GM12873 (cell line): ENCODE measurements at regions not wholly inside any gene's neighbourhood (a gene's known extent, or its start where the extent isn't known, plus 50 kb on each side); places are given as distances from the start of the nearest gene placed in this dataset.

ENCODE experiments used
- TF ChIP-seq, protein P1 (sequence below): IDR thresholded peaks from 2 replicates; pipeline ENCODE4 v1.5.1; 2012; ENCODE audit warnings: low read depth, mild to moderate bottlenecking, moderate library complexity, low read length, control low read depth; ENCODE audit not compliant: insufficient read depth; ENCODE audit errors: missing control alignments

DNA sequence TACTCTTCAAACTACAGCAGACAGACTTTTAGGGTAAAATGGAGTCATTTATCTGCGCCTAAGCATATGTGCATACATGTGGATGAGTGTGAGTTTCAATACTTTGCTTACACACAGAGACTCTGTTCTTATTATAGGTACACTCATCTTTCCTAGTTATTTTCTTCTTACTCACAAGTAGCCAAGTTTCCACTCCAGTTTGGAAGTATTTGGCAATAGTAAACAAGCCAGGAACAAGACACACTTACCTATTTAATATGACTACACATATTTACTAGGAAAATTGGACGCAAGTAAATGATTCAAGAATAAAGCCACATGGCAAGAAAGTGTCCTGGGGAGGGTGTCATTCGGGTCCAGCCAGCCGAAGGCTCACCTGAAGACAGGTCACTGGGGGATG, 414.3 kb downstream of the FBXO15 start:
- TF ChIP-seq, protein P1, sequence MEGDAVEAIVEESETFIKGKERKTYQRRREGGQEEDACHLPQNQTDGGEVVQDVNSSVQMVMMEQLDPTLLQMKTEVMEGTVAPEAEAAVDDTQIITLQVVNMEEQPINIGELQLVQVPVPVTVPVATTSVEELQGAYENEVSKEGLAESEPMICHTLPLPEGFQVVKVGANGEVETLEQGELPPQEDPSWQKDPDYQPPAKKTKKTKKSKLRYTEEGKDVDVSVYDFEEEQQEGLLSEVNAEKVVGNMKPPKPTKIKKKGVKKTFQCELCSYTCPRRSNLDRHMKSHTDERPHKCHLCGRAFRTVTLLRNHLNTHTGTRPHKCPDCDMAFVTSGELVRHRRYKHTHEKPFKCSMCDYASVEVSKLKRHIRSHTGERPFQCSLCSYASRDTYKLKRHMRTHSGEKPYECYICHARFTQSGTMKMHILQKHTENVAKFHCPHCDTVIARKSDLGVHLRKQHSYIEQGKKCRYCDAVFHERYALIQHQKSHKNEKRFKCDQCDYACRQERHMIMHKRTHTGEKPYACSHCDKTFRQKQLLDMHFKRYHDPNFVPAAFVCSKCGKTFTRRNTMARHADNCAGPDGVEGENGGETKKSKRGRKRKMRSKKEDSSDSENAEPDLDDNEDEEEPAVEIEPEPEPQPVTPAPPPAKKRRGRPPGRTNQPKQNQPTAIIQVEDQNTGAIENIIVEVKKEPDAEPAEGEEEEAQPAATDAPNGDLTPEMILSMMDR = no peak

DNA sequence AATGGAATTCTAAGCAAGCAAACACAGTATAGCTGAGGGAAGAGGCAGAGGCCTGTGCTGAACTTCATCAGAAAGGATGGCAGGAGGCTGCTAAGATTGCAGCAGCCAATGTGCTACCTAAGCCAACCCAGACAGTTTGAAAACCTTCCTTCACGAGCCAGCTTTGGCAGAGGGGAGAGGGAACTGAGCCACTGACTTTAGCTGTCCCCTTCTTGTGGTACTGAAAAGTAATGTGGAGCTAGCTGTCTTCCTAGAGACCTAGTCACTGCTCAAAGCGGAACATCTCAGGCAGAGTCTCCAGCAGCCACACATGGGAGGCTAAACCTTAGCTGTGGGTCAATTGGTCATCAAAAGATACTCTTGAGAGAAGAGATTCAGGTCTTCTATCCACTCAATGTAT, 419.0 kb downstream of the FBXO15 start:
- TF ChIP-seq, protein P1 = no peak

DNA sequence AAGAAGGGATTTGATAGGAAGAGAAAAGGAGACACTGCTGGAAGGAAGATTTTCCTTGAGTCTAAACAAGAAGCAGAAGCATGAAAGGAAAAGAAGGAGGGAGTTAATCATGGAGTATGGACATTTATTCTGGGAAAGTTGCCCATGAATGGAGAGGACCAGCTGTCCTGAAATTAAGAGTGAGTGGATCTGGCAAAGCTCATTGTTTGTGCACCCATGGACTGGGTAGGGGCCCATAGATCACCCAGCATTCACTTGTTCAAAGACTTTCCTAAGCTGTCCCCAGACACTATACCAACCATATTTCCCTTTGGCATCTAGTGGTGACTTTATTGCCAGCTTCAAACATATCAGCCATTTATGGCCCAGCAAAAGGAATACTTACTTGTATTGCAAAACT, 422.7 kb downstream of the FBXO15 start:
- TF ChIP-seq, protein P1 = no peak

DNA sequence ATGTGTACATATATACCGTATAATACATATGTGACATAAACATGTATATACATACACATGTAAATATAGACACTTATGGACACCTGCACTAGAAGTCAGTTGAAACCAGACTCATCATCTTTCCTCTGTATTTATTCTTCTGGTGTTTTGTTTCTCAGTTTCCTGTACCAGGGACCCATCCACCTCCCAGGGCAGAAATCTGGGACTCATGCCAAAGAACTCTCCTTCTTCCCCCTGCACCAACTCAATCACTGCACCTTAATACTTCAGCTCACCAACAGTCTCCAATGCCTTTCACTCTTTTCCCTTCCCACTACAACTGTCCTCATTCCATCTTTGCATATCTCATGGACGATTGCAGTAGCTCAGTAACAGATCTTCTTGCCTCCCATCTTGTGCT, 428.0 kb downstream of the FBXO15 start:
- TF ChIP-seq, protein P1 = no peak

DNA sequence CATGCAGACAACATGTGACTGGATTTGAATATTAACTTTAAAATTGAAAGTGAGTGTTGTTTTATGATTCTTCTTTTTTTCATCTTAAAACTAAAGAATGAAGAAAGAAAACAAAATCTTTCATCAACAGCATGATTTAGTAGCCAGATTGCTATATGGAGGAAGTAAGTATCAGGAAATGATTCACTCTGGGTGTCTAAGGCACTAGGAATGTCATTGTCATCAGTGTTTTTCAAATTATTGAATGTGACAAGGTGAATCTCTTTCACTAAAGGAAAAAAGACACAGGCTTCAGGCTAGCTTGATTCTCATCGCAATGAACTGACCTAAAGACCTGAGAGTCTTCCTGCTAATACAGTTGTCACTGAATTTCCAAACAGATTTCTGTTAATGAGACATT, 430.1 kb downstream of the FBXO15 start:
- TF ChIP-seq, protein P1 = no peak

DNA sequence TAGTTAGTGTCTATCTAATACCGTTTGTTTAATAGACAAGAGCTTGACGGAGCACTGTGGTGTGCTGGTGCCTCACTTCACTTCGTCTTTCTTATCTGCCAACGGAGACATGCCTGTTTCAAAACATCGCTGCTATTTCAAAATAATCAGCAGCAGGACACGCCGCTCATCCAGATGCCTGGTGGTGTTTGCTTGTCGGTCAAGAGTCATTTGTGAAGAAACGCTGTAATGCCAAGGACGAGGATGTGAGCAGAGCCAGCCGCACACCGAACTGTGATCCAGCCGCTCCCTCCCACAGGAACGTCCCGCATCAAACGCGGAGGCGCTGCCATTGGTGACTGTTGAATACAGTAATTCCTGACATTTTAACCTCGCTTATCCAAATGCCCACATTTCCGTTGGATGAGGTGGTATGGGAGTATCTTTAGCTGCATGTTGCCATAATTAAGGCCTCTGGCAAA, 432.4 kb downstream of the FBXO15 start:
- TF ChIP-seq, protein P1 = no peak

DNA sequence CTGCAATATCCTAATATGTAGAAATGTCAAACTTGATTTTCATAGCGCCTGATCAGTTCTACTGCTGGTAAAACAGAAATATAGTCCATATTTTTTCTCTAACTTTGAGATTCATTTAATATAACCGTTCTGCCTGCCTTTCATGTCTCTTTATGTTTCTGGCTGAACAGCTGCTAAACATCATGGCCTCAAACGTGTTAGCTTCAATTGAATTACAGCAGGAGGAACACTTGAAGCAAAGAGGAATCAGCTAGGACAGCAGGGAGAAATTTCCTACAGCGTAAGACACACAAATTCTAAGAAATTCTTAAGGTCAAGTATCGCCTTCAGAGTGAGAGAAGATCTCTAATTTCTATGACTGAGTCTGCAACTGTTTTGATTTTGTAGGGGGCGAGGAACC, 433.2 kb downstream of the FBXO15 start:
- TF ChIP-seq, protein P1 = no peak
